ENCODE measurements at regions not wholly inside any gene's neighbourhood (a gene's known extent, or its start where the extent isn't known, plus 50 kb on each side); places are given as distances from the start of the nearest gene placed in this dataset.

DNA sequence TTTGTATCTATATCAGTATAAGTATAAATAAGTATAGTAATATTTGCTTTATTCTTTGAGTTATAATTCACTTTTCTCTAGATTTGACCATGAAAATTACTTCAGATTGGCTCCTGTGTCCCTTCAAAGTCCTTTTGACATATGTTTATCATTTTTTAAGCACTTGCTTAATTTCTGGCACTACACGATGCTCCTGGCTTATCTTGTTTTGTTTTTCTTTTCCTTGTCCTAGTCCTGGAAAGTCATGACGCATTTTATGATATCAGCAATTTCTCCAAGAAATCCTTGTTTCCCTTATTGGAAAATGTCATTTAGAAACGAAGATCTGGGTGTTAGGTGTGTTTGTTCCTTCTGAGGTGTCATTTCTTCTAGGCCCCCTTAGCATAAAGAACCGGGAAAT, 226.5 kb downstream of the POU4F1 start:
- TF ChIP-seq POLR2A (IDR thresholded peaks at IDR 0.05) (no peak), CTCF (IDR thresholded peaks at IDR 0.05 in 4 of 5, conservative IDR thresholded peaks at IDR 0.05 in 1 of 5) (no peak)
